Right lobe of liver (tissue), 6 donors: ENCODE measurements at regions not wholly inside any gene's neighbourhood (a gene's known extent, or its start where the extent isn't known, plus 50 kb on each side); places are given as distances from the start of the nearest gene placed in this dataset.

ENCODE experiments used
- ATAC-seq, 4 donors: fragments of 200-7000 bp; cut with Tn5 transposase; one replicate each; pipeline ENCODE4 v1.9.1; 2020; ENCODE audit warnings: mild to moderate bottlenecking in 4 of 4, moderate library complexity in 4 of 4
- DNase-seq, 3 donors: peaks; one replicate each; pipeline ENCODE4 v3.0.0-alpha.2; 2020
- H3K27ac ChIP-seq, 3 donors: fragments of 200-600 bp; one replicate each; pipeline ENCODE4 v1.8.0; 2022
- H3K27me3 ChIP-seq, 2 donors: fragments of 200-600 bp; one replicate each; pipeline ENCODE4 v1.8.0; 2022
- H3K36me3 ChIP-seq, 4 donors: fragments of 200-600 bp; sonication (generic) in 1 of 4; one replicate each; pipeline versions ENCODE4 v1.5.1 to v1.8.0; 2017 to 2022; ENCODE audit warnings: control low read depth in 1 of 4
- H3K4me1 ChIP-seq, 4 donors: fragments of 200-600 bp; sonication (generic) in 1 of 4; one replicate each; pipeline versions ENCODE4 v1.5.1 to v1.8.0; 2017 to 2022; ENCODE audit warnings: control low read depth in 1 of 4
- H3K4me3 ChIP-seq, 3 donors: fragments of 200-600 bp; one replicate each; pipeline ENCODE4 v1.8.0; 2022
- H3K9me3 ChIP-seq, 4 donors: fragments of 200-600 bp; sonication (generic) in 1 of 4; one replicate each; pipeline versions ENCODE4 v1.5.1 to v1.8.0; 2017 to 2022; ENCODE audit warnings: control low read depth in 1 of 4
- POLR2A ChIP-seq: fragments of 450-650 bp; IDR thresholded peaks from one replicate; pipeline ENCODE4 v1.6.1; 2017; ENCODE audit warnings: antibody characterized with exemption, mild to moderate bottlenecking
- WGBS: methylation state at CpG from one replicate; pipeline ENCODE4 v1.1.6; 2018; ENCODE audit warnings: low coverage, low lambda C conversion rate; ENCODE audit not compliant: insufficient coverage; ENCODE audit errors: missing lambda C conversion rate; 5-methylcytosine and 5-hydroxymethylcytosine counted together
- intact Hi-C, 2 donors: fragments of 100-400 bp; cut with DNase I; formaldehyde crosslinking; loops; one replicate each; pipeline versions ENCODE4 v1.11.2 to v1.14.1; 2022
- TF ChIP-seq, protein P1 (sequence below), 4 donors: fragments of 200-600 bp in 3 of 4; fragments of 450-650 bp in 1 of 4; IDR thresholded peaks; one replicate each; pipeline versions ENCODE4 v1.5.1 to v1.8.0; 2016 to 2022; ENCODE audit warnings: antibody characterized with exemption in 4 of 4, mild to moderate bottlenecking in 2 of 4
- donor health status: DM: no; HTN: yes; CAD: no.
- donor health status: DM: no; HTN: no; CAD: no.
- donor health status: DM: no; HTN: no; CAD: no.
- donor health status: DM: no; HTN: yes; CAD: no.
- donor health status: DM: no; HTN: yes; CAD: no.

DNA sequence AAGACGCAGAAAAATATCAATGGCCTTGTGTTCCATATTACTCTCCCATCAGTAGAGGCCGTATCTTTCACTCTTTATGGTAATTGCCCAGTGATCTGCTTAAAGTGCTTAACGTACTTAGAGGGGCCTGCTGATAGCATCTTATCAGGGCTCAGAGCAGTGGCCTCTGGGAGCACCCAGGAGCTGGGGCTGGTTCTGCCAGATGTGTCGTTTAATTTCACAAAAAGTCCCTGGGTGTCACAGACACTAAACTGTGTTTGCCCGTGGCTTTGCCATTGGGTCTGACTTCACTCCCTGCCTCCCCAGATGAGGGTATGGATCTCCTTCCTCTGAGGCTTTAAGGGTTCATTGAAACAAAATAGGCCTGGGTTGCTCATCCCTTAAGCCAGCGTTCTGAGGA, 435.3 kb downstream of the GATA3 start:
- intact Hi-C loops: no loop called here
- ATAC-seq: no peak
- no peak overlapping the region for H3K4me3 ChIP-seq
- 46% methylated on average over 5 of the region's 6 CpGs for WGBS
- no peaks in the 10 kb centered on the region for H3K27me3 ChIP-seq
- TF ChIP-seq, protein P1, sequence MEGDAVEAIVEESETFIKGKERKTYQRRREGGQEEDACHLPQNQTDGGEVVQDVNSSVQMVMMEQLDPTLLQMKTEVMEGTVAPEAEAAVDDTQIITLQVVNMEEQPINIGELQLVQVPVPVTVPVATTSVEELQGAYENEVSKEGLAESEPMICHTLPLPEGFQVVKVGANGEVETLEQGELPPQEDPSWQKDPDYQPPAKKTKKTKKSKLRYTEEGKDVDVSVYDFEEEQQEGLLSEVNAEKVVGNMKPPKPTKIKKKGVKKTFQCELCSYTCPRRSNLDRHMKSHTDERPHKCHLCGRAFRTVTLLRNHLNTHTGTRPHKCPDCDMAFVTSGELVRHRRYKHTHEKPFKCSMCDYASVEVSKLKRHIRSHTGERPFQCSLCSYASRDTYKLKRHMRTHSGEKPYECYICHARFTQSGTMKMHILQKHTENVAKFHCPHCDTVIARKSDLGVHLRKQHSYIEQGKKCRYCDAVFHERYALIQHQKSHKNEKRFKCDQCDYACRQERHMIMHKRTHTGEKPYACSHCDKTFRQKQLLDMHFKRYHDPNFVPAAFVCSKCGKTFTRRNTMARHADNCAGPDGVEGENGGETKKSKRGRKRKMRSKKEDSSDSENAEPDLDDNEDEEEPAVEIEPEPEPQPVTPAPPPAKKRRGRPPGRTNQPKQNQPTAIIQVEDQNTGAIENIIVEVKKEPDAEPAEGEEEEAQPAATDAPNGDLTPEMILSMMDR (IDR thresholded peaks at IDR 0.05): no peak
- no peak for TF ChIP-seq POLR2A
- DNase-seq: no peak
- H3K4me1 ChIP-seq: no peaks in the 10 kb centered on the region
- no peaks in the 10 kb centered on the region for H3K9me3 ChIP-seq
- H3K36me3 ChIP-seq: no peaks in the 10 kb centered on the region
- no peak overlapping the region for H3K27ac ChIP-seq

DNA sequence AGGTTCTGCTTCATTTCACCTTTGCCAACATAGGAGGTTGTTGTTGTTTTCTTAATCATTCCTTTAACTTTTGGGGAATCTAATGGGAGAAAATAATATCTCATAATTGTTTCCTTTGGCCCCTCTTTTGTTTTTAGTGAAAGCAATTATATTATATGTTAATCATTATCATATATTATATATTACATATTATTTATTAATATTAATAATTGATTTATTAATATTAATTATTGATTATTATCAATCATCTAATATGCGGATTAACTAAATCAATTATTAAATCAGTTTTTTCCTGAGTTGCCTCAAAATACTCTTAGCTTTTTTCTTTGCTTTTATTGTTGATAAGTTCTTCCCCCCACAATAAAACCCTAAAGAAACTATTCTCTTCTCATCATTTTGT, 443.8 kb downstream of the GATA3 start:
- no peaks in the 10 kb centered on the region for H3K4me1 ChIP-seq
- 82% methylated on average over 1 of the region's 1 CpG for WGBS

DNA sequence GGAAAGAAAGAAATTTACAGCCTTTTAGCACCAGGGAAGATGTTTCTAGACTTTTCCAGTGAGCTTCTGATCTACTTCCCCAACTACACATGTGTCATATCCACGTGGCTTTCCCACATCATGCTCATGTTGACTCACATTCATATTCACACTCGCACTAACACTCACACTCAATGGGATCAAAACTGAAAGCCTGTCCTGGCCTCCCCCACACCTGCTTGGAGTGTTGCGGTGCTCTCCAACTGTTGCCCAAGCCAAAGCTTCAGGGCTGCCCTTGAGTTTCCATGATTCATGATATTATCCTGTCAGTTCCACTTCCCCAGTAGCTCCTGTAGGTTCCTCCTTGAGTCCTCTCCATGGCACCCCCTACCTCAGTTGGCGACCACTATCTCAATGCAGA, 444.4 kb downstream of the GATA3 start:
- Histone ChIP-seq H3K4me1 (no peaks in the 10 kb centered on the region), H3K9me3 (no peaks in the 10 kb centered on the region), H3K27me3 (no peaks in the 10 kb centered on the region), H3K36me3 (no peaks in the 10 kb centered on the region), H3K4me3 (no peak overlapping the region), H3K27ac (no peak overlapping the region)
- intact Hi-C loops: no loop called here
- no peak for TF ChIP-seq POLR2A
- TF ChIP-seq, protein P1 (IDR thresholded peaks at IDR 0.05): no peak
- WGBS: 46% methylated on average over 4 of the region's 4 CpGs
- ATAC-seq (no peak), DNase-seq (no peak)

More for the DNA sequence above, 443.8 kb downstream of the GATA3 start:
- H3K4me3 ChIP-seq: no peak overlapping the region
- DNase-seq (no peak), ATAC-seq (no peak)
- H3K9me3 ChIP-seq: no peaks in the 10 kb centered on the region
- intact Hi-C loops: no loop called here
- TF ChIP-seq, protein P1 (IDR thresholded peaks at IDR 0.05): no peak
- TF ChIP-seq POLR2A: no peak
- no peaks in the 10 kb centered on the region for H3K27me3 ChIP-seq
- H3K27ac ChIP-seq: no peak overlapping the region
- H3K36me3 ChIP-seq: no peaks in the 10 kb centered on the region

GRCh38 chr10:8499312-8499711, 444.8 kb downstream of the GATA3 start:
- 53% methylated on average over 4 of the region's 4 CpGs for WGBS
- intact Hi-C loops: no loop called here
- ATAC-seq (no peak), DNase-seq (no peak)
- Histone ChIP-seq H3K27me3 (no peaks in the 10 kb centered on the region), H3K4me3 (no peak overlapping the region), H3K27ac (no peak overlapping the region), H3K9me3 (no peaks in the 10 kb centered on the region), H3K36me3 (no peaks in the 10 kb centered on the region), H3K4me1 (no peaks in the 10 kb centered on the region)
- TF ChIP-seq, protein P1 (IDR thresholded peaks at IDR 0.05): no peak
- no peak for TF ChIP-seq POLR2A

GRCh38 chr10:8499752-8500390, 445.4 kb downstream of the GATA3 start:
- no peak overlapping the region for H3K4me3 ChIP-seq
- no peaks in the 10 kb centered on the region for H3K4me1 ChIP-seq
- no peaks in the 10 kb centered on the region for H3K36me3 ChIP-seq
- ATAC-seq (no peak), DNase-seq (no peak)
- TF ChIP-seq POLR2A: no peak
- TF ChIP-seq, protein P1 (IDR thresholded peaks at IDR 0.05): no peak
- no peaks in the 10 kb centered on the region for H3K9me3 ChIP-seq
- intact Hi-C loops: no loop called here
- no peaks in the 10 kb centered on the region for H3K27me3 ChIP-seq
- no peak overlapping the region for H3K27ac ChIP-seq
